Pancreas (tissue), 10 donors: ENCODE measurements at regions not wholly inside any gene's neighbourhood (a gene's known extent, or its start where the extent isn't known, plus 50 kb on each side); places are given as distances from the start of the nearest gene placed in this dataset.
A peak's percentile ranks its signal among the peaks of the same experiment; 100 is the strongest.

Experiments used
- ATAC-seq, 4 donors: fragments of 200-7000 bp; cut with Tn5 transposase; one replicate each; pipeline versions ENCODE4 v1.8.0 to v1.9.1; 2020; ENCODE audit warnings: mild to moderate bottlenecking in 4 of 4, moderate library complexity in 4 of 4
- DNase-seq, 6 donors: peaks; one replicate each; pipeline ENCODE4 v3.0.0-alpha.2; 2020
- FAIRE-seq: peaks from 2 replicates; lab custom pipeline; 2012; peaks lifted over from hg19 to GRCh38; lab: Jason Lieb, UNC
- H3K27ac ChIP-seq, 4 donors: fragments of 200-600 bp; sonication (generic); 1 replicate in 3 of 4; 2 replicates in 1 of 4; pipeline versions ENCODE4 v1.5.0 to v1.8.0; 2020
- H3K27me3 ChIP-seq, 4 donors: fragments of 200-600 bp; one replicate each; pipeline ENCODE4 v1.8.0; 2021
- H3K36me3 ChIP-seq, 3 donors: fragments of 200-600 bp; sonication (generic) in 1 of 3; one replicate each; pipeline versions ENCODE4 v1.5.0 to v1.8.0; 2020 to 2021
- H3K4me1 ChIP-seq, 3 donors: fragments of 200-600 bp; one replicate each; pipeline ENCODE4 v1.8.0; 2021
- H3K4me3 ChIP-seq, 4 donors: fragments of 200-600 bp; sonication (generic) in 2 of 4; one replicate each; pipeline versions ENCODE4 v1.5.0 to v1.8.0; 2020 to 2021
- H3K9me3 ChIP-seq, 4 donors: fragments of 200-600 bp; one replicate each; pipeline ENCODE4 v1.8.0; 2021
- CTCF ChIP-seq, 4 donors: fragments of 200-600 bp; sonication (generic) in 3 of 4; IDR thresholded peaks; one replicate each; pipeline versions ENCODE4 v1.5.0 to v1.8.0; 2021; ENCODE audit warnings: antibody characterized with exemption in 4 of 4
- WGBS, 2 donors: extraction: QIAGEN DNeasy Blood & Tissue Kit; methylation state at CpG; one replicate each; pipeline ENCODE4 v1.1.7; 2013; 5-methylcytosine and 5-hydroxymethylcytosine counted together
- intact Hi-C, 3 donors: fragments of 100-400 bp; cut with DNase I; formaldehyde crosslinking; loops; one replicate each; pipeline versions ENCODE4 v1.11.1 to v1.14.2; 2022
- donor health status: healthy with polysubstance abuse.
- donor health status: DM: no; HTN: no; CAD: no; lungs with moderate emphysema.
- donor health status: DM: no; HTN: no; CAD: no.
- donor health status: control.
- donor health status: control.
- donor health status: Bipolar disorder and iron deficiency.
- donor health status: DM: yes; HTN: yes; CAD: no.
- donor health status: DM: no; HTN: no; CAD: no.
- donor health status: DM: no; HTN: no; CAD: no.
- donor health status: DM: yes; HTN: yes; CAD: no.

GRCh38 chr9:88236511-88237478, 98.5 kb upstream of the SPATA31C2 start:
- DNase-seq (peak in 1 of 6 donors; percentile 32), ATAC-seq (peak; percentile 67 to 86 (median 76)), FAIRE-seq (no peak)
- WGBS, 2 donors: 57 to 60% methylated on average over 18 of the region's 18 CpGs
- no peak for TF ChIP-seq CTCF (IDR thresholded peaks at IDR 0.05)
- no peaks in the 10 kb centered on the region for H3K27me3 ChIP-seq
- no peaks in the 10 kb centered on the region for H3K9me3 ChIP-seq
- intact Hi-C loops: no loop called here
- H3K36me3 ChIP-seq: no peaks in the 10 kb centered on the region
- H3K4me1 ChIP-seq: no peaks in the 10 kb centered on the region
- no peak overlapping the region for H3K4me3 ChIP-seq
- H3K27ac ChIP-seq: peak overlapping the region; percentile 15 to 62 (median 54)

DNA sequence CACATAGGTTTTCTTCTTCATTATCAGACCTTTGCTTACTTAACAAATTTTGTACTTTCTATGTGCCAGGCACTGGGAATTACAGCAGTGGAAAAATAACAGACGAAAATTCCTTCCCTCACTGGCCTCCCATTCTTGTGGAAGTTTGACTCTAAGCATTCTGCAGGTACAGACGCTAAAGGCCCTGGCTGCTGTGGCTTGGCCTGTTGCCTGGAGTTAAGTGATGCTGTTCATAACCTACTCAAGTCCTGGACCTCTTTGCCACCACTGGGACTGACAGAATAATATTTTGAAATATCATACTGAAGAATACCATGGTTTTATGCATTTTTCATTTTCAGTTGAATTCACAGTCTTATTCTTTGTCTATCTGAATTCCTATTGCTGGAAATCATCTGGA, 97.3 kb upstream of the SPATA31C2 start:
- DNase-seq: no peak
- Histone ChIP-seq H3K4me3 (no peak overlapping the region), H3K36me3 (no peaks in the 10 kb centered on the region), H3K27me3 (no peaks in the 10 kb centered on the region), H3K27ac (no peak overlapping the region), H3K9me3 (no peaks in the 10 kb centered on the region), H3K4me1 (no peaks in the 10 kb centered on the region)
- intact Hi-C loops: no loop called here
- WGBS, 2 donors: 66 to 68% methylated on average over 2 of the region's 2 CpGs
- TF ChIP-seq CTCF (IDR thresholded peaks at IDR 0.05): no peak
- no peak for ATAC-seq
- FAIRE-seq: no peak

DNA sequence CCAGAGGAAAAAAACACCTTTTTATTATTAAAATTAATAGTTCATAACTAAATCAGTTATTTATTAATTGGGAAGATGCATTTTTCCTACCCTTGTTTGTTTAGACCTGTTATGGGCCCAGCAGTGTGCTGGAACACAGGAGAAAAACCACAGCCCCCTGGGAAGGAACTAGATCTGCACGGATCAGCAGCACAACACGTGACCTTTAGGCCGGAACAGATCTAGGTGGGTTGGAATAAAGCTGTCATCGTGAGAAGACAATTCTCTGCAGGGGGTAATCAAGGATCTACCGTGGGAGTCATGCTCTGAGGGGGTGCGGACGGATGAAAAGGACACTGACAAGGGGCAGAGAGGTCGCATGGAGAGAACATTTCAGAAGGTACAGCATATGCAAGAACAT, 95.8 kb upstream of the SPATA31C2 start:
- Histone ChIP-seq H3K4me3 (no peak overlapping the region), H3K27me3 (no peaks in the 10 kb centered on the region), H3K4me1 (no peaks in the 10 kb centered on the region), H3K36me3 (no peaks in the 10 kb centered on the region), H3K9me3 (no peaks in the 10 kb centered on the region), H3K27ac (no peak overlapping the region)
- WGBS, 2 donors: 50 to 53% methylated on average over 8 of the region's 8 CpGs
- FAIRE-seq (no peak), DNase-seq (no peak), ATAC-seq (no peak)
- intact Hi-C loops: no loop called here
- TF ChIP-seq CTCF (IDR thresholded peaks at IDR 0.05): no peak

DNA sequence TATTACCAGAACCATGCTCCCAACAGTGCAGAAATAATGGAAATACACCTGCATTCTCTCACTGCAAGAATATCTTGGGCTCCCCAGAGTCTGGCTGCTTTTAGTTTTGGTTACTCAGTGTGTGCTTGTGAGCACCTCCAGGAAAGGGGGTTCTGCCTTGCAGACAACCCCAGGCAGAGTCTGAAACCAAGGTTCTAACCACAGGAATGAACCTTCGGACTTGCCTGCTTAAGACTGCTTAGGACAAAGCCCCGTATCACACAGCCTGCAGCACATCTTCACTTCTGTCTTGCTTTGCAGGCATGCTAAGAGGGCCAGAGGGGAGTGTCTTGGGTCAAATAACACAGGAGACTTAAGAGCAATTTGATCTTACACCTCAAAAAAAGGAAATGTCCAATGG, 94.8 kb upstream of the SPATA31C2 start:
- Histone ChIP-seq H3K9me3 (no peaks in the 10 kb centered on the region), H3K27me3 (no peaks in the 10 kb centered on the region), H3K36me3 (no peaks in the 10 kb centered on the region), H3K27ac (no peak overlapping the region), H3K4me3 (no peak overlapping the region), H3K4me1 (no peaks in the 10 kb centered on the region)
- FAIRE-seq (no peak), ATAC-seq (no peak), DNase-seq (no peak)
- intact Hi-C loops: no loop called here
- WGBS, 2 donors: 82 to 84% methylated on average over 2 of the region's 2 CpGs
- no peak for TF ChIP-seq CTCF (IDR thresholded peaks at IDR 0.05)

GRCh38 chr9:88230612-88231011, 92.3 kb upstream of the SPATA31C2 start:
- no peak for TF ChIP-seq CTCF (IDR thresholded peaks at IDR 0.05)
- intact Hi-C loops: no loop called here
- no peaks in the 10 kb centered on the region for H3K9me3 ChIP-seq
- no peak overlapping the region for H3K4me3 ChIP-seq
- ATAC-seq: no peak
- H3K27ac ChIP-seq: no peak overlapping the region
- 77 to 83% methylated on average over 2 of the region's 2 CpGs for WGBS, 2 donors
- H3K4me1 ChIP-seq: no peaks in the 10 kb centered on the region
- FAIRE-seq: no peak
- no peaks in the 10 kb centered on the region for H3K27me3 ChIP-seq
- no peak for DNase-seq
- no peaks in the 10 kb centered on the region for H3K36me3 ChIP-seq
